Tibial nerve (tissue), 4 donors: ENCODE measurements at regions not wholly inside any gene's neighbourhood (a gene's known extent, or its start where the extent isn't known, plus 50 kb on each side); places are given as distances from the start of the nearest gene placed in this dataset.
A peak's percentile ranks its signal among the peaks of the same experiment; 100 is the strongest.
"Not testable (repeated sequence)": the region's sequence is repeated elsewhere in the genome, so short reads cannot be mapped to it uniquely, and the experiment has no call there.

Experiments used
- DNase-seq, 2 donors: peaks; one replicate each; pipeline ENCODE4 v3.0.0-alpha.2; 2019; ENCODE audit warnings: low spot score in 2 of 2
- H3K27ac ChIP-seq, 4 donors: fragments of 200-600 bp; sonication (generic) in 3 of 4; one replicate each; pipeline ENCODE4 v1.5.1; 2017 to 2019; ENCODE audit warnings: mild to moderate bottlenecking in 1 of 4
- H3K27me3 ChIP-seq, 2 donors: fragments of 200-600 bp; sonication (generic) in 1 of 2; one replicate each; pipeline versions ENCODE4 v1.5.1 to v1.6.0; 2017 to 2019
- H3K36me3 ChIP-seq, 3 donors: fragments of 200-600 bp; sonication (generic); one replicate each; pipeline ENCODE4 v1.5.1; 2018 to 2019
- H3K4me1 ChIP-seq, 4 donors: fragments of 200-600 bp; sonication (generic) in 3 of 4; one replicate each; pipeline ENCODE4 v1.5.1; 2017 to 2019
- H3K4me3 ChIP-seq, 4 donors: fragments of 200-600 bp; sonication (generic) in 3 of 4; one replicate each; pipeline ENCODE4 v1.5.1; 2017 to 2019; ENCODE audit warnings: mild to moderate bottlenecking in 1 of 4, moderate library complexity in 1 of 4
- H3K9me3 ChIP-seq, 4 donors: fragments of 200-600 bp; sonication (generic) in 3 of 4; one replicate each; pipeline ENCODE4 v1.5.1; 2017 to 2019
- CTCF ChIP-seq, 5 experiments: fragments of 200-600 bp in 3 of 5; fragments of 450-650 bp in 2 of 5; sonication (generic) in 3 of 5; IDR thresholded peaks; one replicate each; pipeline ENCODE4 v1.5.1; 2016 to 2019; ENCODE audit warnings: antibody characterized with exemption in 5 of 5, mild to moderate bottlenecking in 3 of 5, moderate library complexity in 2 of 5
- EP300 ChIP-seq, 2 donors: sonication (generic); formaldehyde crosslinking; IDR thresholded peaks; one replicate each; pipeline ENCODE4 v1.6.1; 2017; ENCODE audit warnings: antibody characterized with exemption in 2 of 2, mild to moderate bottlenecking in 1 of 2
- POLR2A ChIP-seq, 2 donors: fragments of 450-650 bp; IDR thresholded peaks; one replicate each; pipeline ENCODE4 v1.6.1; 2017; ENCODE audit warnings: antibody characterized with exemption in 2 of 2, mild to moderate bottlenecking in 2 of 2, moderate library complexity in 2 of 2
- WGBS, 2 donors: methylation state at CpG; one replicate each; pipeline ENCODE4 v1.1.5; 2018; 5-methylcytosine and 5-hydroxymethylcytosine counted together

- peak; percentile 46 to 61 (median 55) for TF ChIP-seq CTCF (IDR thresholded peaks at IDR 0.05)
- TF ChIP-seq POLR2A (IDR thresholded peaks at IDR 0.05): no peak
- Histone ChIP-seq H3K4me1 (peaks cover 0 to 10% (median 0%) of the 10 kb centered on the region in 4 donors), H3K36me3 (no peaks in the 10 kb centered on the region), H3K9me3 (no peaks in the 10 kb centered on the region), H3K27ac (peak overlapping the region in 1 of 4 donors; percentile 28), H3K4me3 (no peak overlapping the region), H3K27me3 (no peaks in the 10 kb centered on the region)
- WGBS, 2 donors: 5 to 6% methylated on average over 2 of the region's 2 CpGs
- no peak for DNase-seq
Measured at GRCh38 chr7:81482600-81483186, 287.2 kb downstream of the HGF start.

- WGBS, 2 donors: 82 to 87% methylated on average over 5 of the region's 5 CpGs
- H3K27ac ChIP-seq: no peak overlapping the region
- H3K9me3 ChIP-seq: no peaks in the 10 kb centered on the region
- peaks cover 0 to under 1% (median 0%) of the 10 kb centered on the region in 4 donors for H3K4me1 ChIP-seq
- H3K36me3 ChIP-seq: no peaks in the 10 kb centered on the region
- no peak for DNase-seq
- no peak overlapping the region for H3K4me3 ChIP-seq
- no peaks in the 10 kb centered on the region for H3K27me3 ChIP-seq
- TF ChIP-seq CTCF (IDR thresholded peaks at IDR 0.05): no peak
- TF ChIP-seq POLR2A (IDR thresholded peaks at IDR 0.05): no peak
- no peak for TF ChIP-seq EP300 (IDR thresholded peaks at IDR 0.05)
Measured at GRCh38 chr7:81478664-81479063, 291.2 kb downstream of the HGF start.

GRCh38 chr7:81478201-81478600 is 291.6 kb downstream of the HGF start:
- H3K4me3 ChIP-seq, H3K27me3 ChIP-seq, H3K36me3 ChIP-seq, H3K4me1 ChIP-seq, H3K27ac ChIP-seq, H3K9me3 ChIP-seq, DNase-seq: not testable (repeated sequence)
- WGBS, 2 donors: 86 to 91% methylated on average over 3 of the region's 3 CpGs

- no peak for DNase-seq
- H3K4me1 ChIP-seq: peaks cover 0 to 8% (median 0%) of the 10 kb centered on the region in 4 donors
- H3K9me3 ChIP-seq: no peaks in the 10 kb centered on the region
- no peak overlapping the region for H3K27ac ChIP-seq
- H3K4me3 ChIP-seq: no peak overlapping the region
- no peaks in the 10 kb centered on the region for H3K27me3 ChIP-seq
- WGBS, 2 donors: 81 to 85% methylated on average over 6 of the region's 6 CpGs
- no peak for TF ChIP-seq EP300 (IDR thresholded peaks at IDR 0.05)
- TF ChIP-seq POLR2A (IDR thresholded peaks at IDR 0.05): no peak
- no peak for TF ChIP-seq CTCF (IDR thresholded peaks at IDR 0.05)
- no peaks in the 10 kb centered on the region for H3K36me3 ChIP-seq
Measured at GRCh38 chr7:81473236-81473635, 296.6 kb downstream of the HGF start.

- TF ChIP-seq EP300 (IDR thresholded peaks at IDR 0.05): no peak
- no peak for TF ChIP-seq POLR2A (IDR thresholded peaks at IDR 0.05)
- TF ChIP-seq CTCF (IDR thresholded peaks at IDR 0.05): no peak
- no peak overlapping the region for H3K4me3 ChIP-seq
- H3K27me3 ChIP-seq: no peaks in the 10 kb centered on the region
- H3K27ac ChIP-seq: no peak overlapping the region
- peaks cover 0 to 8% (median 0%) of the 10 kb centered on the region in 4 donors for H3K4me1 ChIP-seq
- H3K36me3 ChIP-seq: no peaks in the 10 kb centered on the region
- no peaks in the 10 kb centered on the region for H3K9me3 ChIP-seq
- 86 to 87% methylated on average over 6 of the region's 6 CpGs for WGBS, 2 donors
- no peak for DNase-seq
Measured at GRCh38 chr7:81470724-81471379, 299.0 kb downstream of the HGF start.
